Upper lobe of left lung (tissue), 6 donors: ENCODE measurements at regions not wholly inside any gene's neighbourhood (a gene's known extent, or its start where the extent isn't known, plus 50 kb on each side); places are given as distances from the start of the nearest gene placed in this dataset.

Source experiments
- ATAC-seq, 2 donors: fragments of 200-7000 bp; cut with Tn5 transposase; one replicate each; pipeline ENCODE4 v1.9.1; 2022; ENCODE audit warnings: mild to moderate bottlenecking in 2 of 2, moderate library complexity in 2 of 2; ENCODE audit not compliant: low FRiP score in 2 of 2
- DNase-seq, 2 donors: peaks; one replicate each; pipeline ENCODE4 v3.0.0-alpha.2; 2019 to 2020
- H3K27ac ChIP-seq, 4 donors: fragments of 200-600 bp; sonication (generic); one replicate each; pipeline ENCODE4 v1.5.1; 2016 to 2019
- H3K27me3 ChIP-seq, 4 donors: fragments of 200-600 bp; sonication (generic); one replicate each; pipeline ENCODE4 v1.5.1; 2017 to 2019
- H3K36me3 ChIP-seq, 4 donors: fragments of 200-600 bp; sonication (generic); one replicate each; pipeline ENCODE4 v1.5.1; 2016 to 2019
- H3K4me1 ChIP-seq, 4 donors: fragments of 200-600 bp; sonication (generic); one replicate each; pipeline ENCODE4 v1.5.1; 2018 to 2019
- H3K4me3 ChIP-seq, 4 donors: fragments of 200-600 bp; sonication (generic); one replicate each; pipeline ENCODE4 v1.5.1; 2017 to 2019; ENCODE audit warnings: mild to moderate bottlenecking in 2 of 4, moderate library complexity in 1 of 4
- H3K9me3 ChIP-seq, 4 donors: fragments of 200-600 bp; sonication (generic); one replicate each; pipeline ENCODE4 v1.5.1; 2018 to 2019
- CTCF ChIP-seq, 6 experiments: fragments of 450-650 bp in 4 of 6; fragments of 200-600 bp in 2 of 6; sonication (generic) in 2 of 6; IDR thresholded peaks; one replicate each; pipeline ENCODE4 v1.5.1; 2016 to 2019; ENCODE audit warnings: antibody characterized with exemption in 6 of 6
- EP300 ChIP-seq, 4 donors: sonication (generic); formaldehyde crosslinking; IDR thresholded peaks; one replicate each; pipeline ENCODE4 v1.5.1; 2017; ENCODE audit warnings: antibody characterized with exemption in 4 of 4, control low read depth in 2 of 4
- POLR2A ChIP-seq, 4 donors: fragments of 450-650 bp; IDR thresholded peaks; one replicate each; pipeline ENCODE4 v1.5.1; 2016 to 2017; ENCODE audit warnings: antibody characterized with exemption in 4 of 4, mild to moderate bottlenecking in 2 of 4
- POLR2AphosphoS5 ChIP-seq, 2 donors: sonication (generic); formaldehyde crosslinking; IDR thresholded peaks; one replicate each; pipeline ENCODE4 v1.5.1; 2017; ENCODE audit warnings: antibody characterized with exemption in 2 of 2
- whole genome bisulfite sequencing, 2 donors: methylation state at CpG; one replicate each; pipeline ENCODE4 v1.1.5; 2017 to 2018; 5-methylcytosine and 5-hydroxymethylcytosine counted together
- donor health status: DM: no; HTN: no; CAD: no; lungs with moderate emphysema.
- donor health status: DM: no; HTN: yes; CAD: no; lungs with severe emphysema.

- Histone ChIP-seq H3K9me3 (no peaks in the 10 kb centered on the region), H3K36me3 (no peaks in the 10 kb centered on the region), H3K4me3 (no peak overlapping the region), H3K27ac (no peak overlapping the region), H3K4me1 (peaks cover 2 to 18% (median 10%) of the 10 kb centered on the region in 4 donors), H3K27me3 (no peaks in the 10 kb centered on the region)
- TF ChIP-seq EP300 (IDR thresholded peaks at IDR 0.05), result no peak
- no peak for TF ChIP-seq POLR2A (IDR thresholded peaks at IDR 0.05)
- no peak for TF ChIP-seq CTCF (IDR thresholded peaks at IDR 0.05)
- TF ChIP-seq POLR2AphosphoS5 (IDR thresholded peaks at IDR 0.05), result no peak
- ATAC-seq, result no peak
- DNase-seq, result no peak
- 63 to 84% methylated on average over 5 of the region's 5 CpGs for WGBS, 2 donors
These were observed 208.5 kb upstream of the FAT1 start for GRCh38 chr4:186932196-186932595.

DNA sequence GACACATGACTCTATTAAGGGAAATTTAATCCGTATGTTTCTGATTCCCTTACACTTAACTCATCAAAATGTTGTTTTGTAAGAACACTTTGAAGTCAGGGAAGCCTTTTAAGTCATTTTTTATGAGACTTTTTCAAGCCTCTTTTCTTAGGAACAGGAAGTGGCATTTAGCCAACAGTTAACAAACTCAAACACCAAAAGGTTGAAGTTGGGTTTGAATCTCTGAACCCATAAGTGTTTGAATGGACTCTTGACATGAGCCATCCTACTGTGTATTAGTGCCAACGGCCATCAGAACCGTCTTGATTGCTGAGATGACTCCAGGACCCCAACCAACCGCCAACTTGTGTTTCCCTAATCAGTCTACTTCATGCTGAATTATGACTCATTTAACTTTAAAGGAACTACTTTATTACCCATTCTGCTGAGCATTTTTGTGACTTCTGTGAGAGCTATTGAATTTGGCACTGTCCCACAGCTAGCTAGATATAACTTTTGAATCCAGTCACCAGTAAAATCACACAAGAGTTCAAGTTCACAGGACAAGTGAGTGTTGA lies 209.1 kb upstream of the FAT1 start:
- DNase-seq (no peak), ATAC-seq (peak in 1 of 2 donors; percentile 25)
- H3K27ac ChIP-seq, result no peak overlapping the region
- H3K9me3 ChIP-seq, result no peaks in the 10 kb centered on the region
- TF ChIP-seq CTCF (IDR thresholded peaks at IDR 0.05), result no peak
- TF ChIP-seq EP300 (IDR thresholded peaks at IDR 0.05), result no peak
- no peak for TF ChIP-seq POLR2A (IDR thresholded peaks at IDR 0.05)
- TF ChIP-seq POLR2AphosphoS5 (IDR thresholded peaks at IDR 0.05), result no peak
- H3K4me1 ChIP-seq, result peaks cover 6 to 18% (median 10%) of the 10 kb centered on the region in 4 donors
- no peaks in the 10 kb centered on the region for H3K27me3 ChIP-seq
- WGBS, 2 donors, result 36 to 43% methylated on average over 4 of the region's 4 CpGs
- no peaks in the 10 kb centered on the region for H3K36me3 ChIP-seq
- no peak overlapping the region for H3K4me3 ChIP-seq

- WGBS, 2 donors, result 87% methylated on average over 10 of the region's 10 CpGs
- Histone ChIP-seq H3K4me1 (peaks cover 6 to 18% (median 10%) of the 10 kb centered on the region in 4 donors), H3K9me3 (no peaks in the 10 kb centered on the region), H3K36me3 (no peaks in the 10 kb centered on the region), H3K27ac (no peak overlapping the region), H3K27me3 (no peaks in the 10 kb centered on the region), H3K4me3 (no peak overlapping the region)
- TF ChIP-seq POLR2A (IDR thresholded peaks at IDR 0.05) (no peak), CTCF (IDR thresholded peaks at IDR 0.05) (no peak), EP300 (IDR thresholded peaks at IDR 0.05) (no peak), POLR2AphosphoS5 (IDR thresholded peaks at IDR 0.05) (no peak)
- no peak for ATAC-seq
- DNase-seq, result no peak
These were observed 210.6 kb upstream of the FAT1 start for GRCh38 chr4:186934244-186934643.

DNA sequence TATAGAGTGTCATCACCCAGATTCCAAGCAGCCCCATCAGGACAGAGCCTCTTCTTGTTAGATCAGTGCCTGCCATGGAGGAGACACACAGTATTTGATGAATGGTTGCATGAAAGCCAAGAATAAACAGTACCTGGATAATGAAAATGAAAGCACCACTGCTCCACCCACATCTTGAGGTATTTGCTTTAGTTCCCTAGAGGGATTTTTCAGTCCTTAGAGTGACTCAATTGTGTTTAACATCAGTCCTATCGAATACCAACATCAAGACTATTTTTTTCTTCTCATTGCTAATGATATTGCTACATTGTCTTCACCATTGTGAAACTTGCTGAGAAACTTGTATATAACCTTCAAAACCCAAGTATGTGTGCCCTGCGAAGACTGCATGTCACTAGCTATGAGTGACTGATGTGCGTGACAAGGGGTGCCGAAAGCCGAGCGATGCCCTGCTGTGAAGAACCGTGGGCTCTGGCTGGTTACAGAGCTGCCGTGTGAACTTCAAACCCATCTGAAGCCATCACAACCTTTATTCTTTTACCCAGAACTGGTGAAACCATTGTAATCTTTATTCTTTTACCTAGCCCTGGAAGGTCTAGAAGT lies 211.3 kb upstream of the FAT1 start:
- Histone ChIP-seq H3K9me3 (no peaks in the 10 kb centered on the region), H3K4me1 (peaks cover 6 to 18% (median 10%) of the 10 kb centered on the region in 4 donors), H3K4me3 (no peak overlapping the region), H3K27ac (no peak overlapping the region), H3K36me3 (no peaks in the 10 kb centered on the region), H3K27me3 (no peaks in the 10 kb centered on the region)
- DNase-seq (no peak), ATAC-seq (no peak)
- no peak for TF ChIP-seq POLR2AphosphoS5 (IDR thresholded peaks at IDR 0.05)
- TF ChIP-seq POLR2A (IDR thresholded peaks at IDR 0.05), result no peak
- TF ChIP-seq CTCF (IDR thresholded peaks at IDR 0.05), result no peak
- no peak for TF ChIP-seq EP300 (IDR thresholded peaks at IDR 0.05)
- 88 to 89% methylated on average over 8 of the region's 8 CpGs for WGBS, 2 donors

- TF ChIP-seq CTCF (IDR thresholded peaks at IDR 0.05) (no peak), POLR2A (IDR thresholded peaks at IDR 0.05) (no peak), POLR2AphosphoS5 (IDR thresholded peaks at IDR 0.05) (no peak), EP300 (IDR thresholded peaks at IDR 0.05) (no peak)
- Histone ChIP-seq H3K27me3 (no peaks in the 10 kb centered on the region), H3K4me3 (no peak overlapping the region), H3K36me3 (no peaks in the 10 kb centered on the region), H3K9me3 (no peaks in the 10 kb centered on the region), H3K4me1 (peaks cover 6 to 18% (median 10%) of the 10 kb centered on the region in 4 donors), H3K27ac (no peak overlapping the region)
- 92 to 93% methylated on average over 4 of the region's 4 CpGs for WGBS, 2 donors
- DNase-seq, result no peak
- ATAC-seq, result no peak
These were observed 212.2 kb upstream of the FAT1 start for GRCh38 chr4:186935901-186936300.
